DND-41 (cell line): ENCODE measurements at regions not wholly inside any gene's neighbourhood (a gene's known extent, or its start where the extent isn't known, plus 50 kb on each side); places are given as distances from the start of the nearest gene placed in this dataset.

Source experiments
- CTCF ChIP-seq: IDR thresholded peaks from 2 replicates; pipeline ENCODE4 v1.5.1; 2012; ENCODE audit warnings: borderline replicate concordance, low read length, moderate library complexity, mild to moderate bottlenecking; ENCODE audit not compliant: poor library complexity, severe bottlenecking; ENCODE audit errors: extremely low read depth
- EZH2 ChIP-seq: IDR thresholded peaks from 3 replicates; pipeline ENCODE4 v1.6.1; 2012; ENCODE audit warnings: borderline replicate concordance, low read depth, mild to moderate bottlenecking, moderate library complexity, low read length, inconsistent platforms; ENCODE audit not compliant: severe bottlenecking

- TF ChIP-seq CTCF (no peak), EZH2 (no peak)
Observed at GRCh38 chr3:110612045-110612444, 459.6 kb upstream of the NECTIN3 start.
